ENCODE measurements at regions not wholly inside any gene's neighbourhood (a gene's known extent, or its start where the extent isn't known, plus 50 kb on each side); places are given as distances from the start of the nearest gene placed in this dataset.

GRCh38 chr19:46550684-46551083 lies 50.4 kb upstream of the CALM3 start:
- no peak for TF ChIP-seq CTCF (conservative IDR thresholded peaks at IDR 0.05; ENCODE audit: low read length)
- TF ChIP-seq EZH2phosphoT487 (IDR thresholded peaks at IDR 0.05; ENCODE audit: borderline replicate concordance, low read depth, low read length): no peak
